ENCODE measurements at regions not wholly inside any gene's neighbourhood (a gene's known extent, or its start where the extent isn't known, plus 50 kb on each side); places are given as distances from the start of the nearest gene placed in this dataset.

DNA sequence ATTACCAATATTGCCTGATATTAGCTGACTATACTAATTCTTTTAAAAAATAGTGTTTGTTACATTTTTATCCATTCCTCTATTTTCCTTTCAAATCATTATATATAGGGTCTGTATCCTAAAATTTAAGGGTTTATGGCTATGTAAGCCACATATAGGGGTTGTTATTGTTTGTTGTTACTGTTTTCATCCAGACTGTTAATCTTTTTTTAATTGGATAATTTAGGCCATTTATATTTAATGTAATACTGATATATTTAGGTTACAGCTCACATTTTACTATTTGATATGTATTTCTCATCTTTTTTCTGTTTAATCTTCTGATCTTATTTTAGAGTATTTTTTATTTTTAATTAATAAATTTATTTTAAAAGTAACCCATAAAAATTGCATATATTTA is 487.1 kb upstream of the SGCG start:
- TF ChIP-seq, protein P1, sequence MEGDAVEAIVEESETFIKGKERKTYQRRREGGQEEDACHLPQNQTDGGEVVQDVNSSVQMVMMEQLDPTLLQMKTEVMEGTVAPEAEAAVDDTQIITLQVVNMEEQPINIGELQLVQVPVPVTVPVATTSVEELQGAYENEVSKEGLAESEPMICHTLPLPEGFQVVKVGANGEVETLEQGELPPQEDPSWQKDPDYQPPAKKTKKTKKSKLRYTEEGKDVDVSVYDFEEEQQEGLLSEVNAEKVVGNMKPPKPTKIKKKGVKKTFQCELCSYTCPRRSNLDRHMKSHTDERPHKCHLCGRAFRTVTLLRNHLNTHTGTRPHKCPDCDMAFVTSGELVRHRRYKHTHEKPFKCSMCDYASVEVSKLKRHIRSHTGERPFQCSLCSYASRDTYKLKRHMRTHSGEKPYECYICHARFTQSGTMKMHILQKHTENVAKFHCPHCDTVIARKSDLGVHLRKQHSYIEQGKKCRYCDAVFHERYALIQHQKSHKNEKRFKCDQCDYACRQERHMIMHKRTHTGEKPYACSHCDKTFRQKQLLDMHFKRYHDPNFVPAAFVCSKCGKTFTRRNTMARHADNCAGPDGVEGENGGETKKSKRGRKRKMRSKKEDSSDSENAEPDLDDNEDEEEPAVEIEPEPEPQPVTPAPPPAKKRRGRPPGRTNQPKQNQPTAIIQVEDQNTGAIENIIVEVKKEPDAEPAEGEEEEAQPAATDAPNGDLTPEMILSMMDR (IDR thresholded peaks at IDR 0.05; ENCODE audit: unreplicated experiment in 3 of 3), result no peak
- peaks cover 22% of the 10 kb centered on the region for H3K4me1 Mint-ChIP-seq
- H3K9me3 Mint-ChIP-seq, result peaks cover 27% of the 10 kb centered on the region
- no peak overlapping the region for H3K27ac Mint-ChIP-seq
- H3K36me3 Mint-ChIP-seq (ENCODE audit: low read depth), result no peaks in the 10 kb centered on the region
- no peak overlapping the region for H3K4me3 Mint-ChIP-seq
- no peaks in the 10 kb centered on the region for H3K27me3 Mint-ChIP-seq (ENCODE audit: low read depth)

DNA sequence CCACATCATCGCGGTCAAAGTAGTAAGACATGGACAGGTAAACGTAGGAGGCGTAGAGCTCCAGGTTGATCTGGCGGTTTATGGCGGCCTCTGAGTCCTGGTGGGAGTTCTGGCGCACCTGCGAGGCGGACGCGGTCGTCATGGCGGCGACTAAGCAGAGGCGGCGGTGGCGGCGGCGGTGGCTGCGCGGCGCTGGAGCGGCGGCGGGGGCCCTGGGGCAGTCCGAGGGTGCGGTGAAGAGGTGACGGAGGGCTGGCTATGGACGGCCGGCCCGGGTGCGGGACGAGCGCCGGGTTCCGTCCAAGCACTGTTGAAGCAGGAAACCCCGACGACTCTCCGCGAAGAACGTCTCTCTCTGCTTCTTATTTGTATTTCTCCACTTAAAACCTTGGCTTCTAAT is 484.3 kb upstream of the SGCG start:
- H3K27me3 Mint-ChIP-seq (ENCODE audit: low read depth), result no peaks in the 10 kb centered on the region
- H3K36me3 Mint-ChIP-seq (ENCODE audit: low read depth), result no peaks in the 10 kb centered on the region
- H3K4me3 Mint-ChIP-seq, result no peak overlapping the region
- peaks cover 18% of the 10 kb centered on the region for H3K4me1 Mint-ChIP-seq
- peaks cover 22% of the 10 kb centered on the region for H3K9me3 Mint-ChIP-seq
- H3K27ac Mint-ChIP-seq, result no peak overlapping the region
- TF ChIP-seq, protein P1 (IDR thresholded peaks at IDR 0.05; ENCODE audit: unreplicated experiment in 3 of 3), result no peak

DNA sequence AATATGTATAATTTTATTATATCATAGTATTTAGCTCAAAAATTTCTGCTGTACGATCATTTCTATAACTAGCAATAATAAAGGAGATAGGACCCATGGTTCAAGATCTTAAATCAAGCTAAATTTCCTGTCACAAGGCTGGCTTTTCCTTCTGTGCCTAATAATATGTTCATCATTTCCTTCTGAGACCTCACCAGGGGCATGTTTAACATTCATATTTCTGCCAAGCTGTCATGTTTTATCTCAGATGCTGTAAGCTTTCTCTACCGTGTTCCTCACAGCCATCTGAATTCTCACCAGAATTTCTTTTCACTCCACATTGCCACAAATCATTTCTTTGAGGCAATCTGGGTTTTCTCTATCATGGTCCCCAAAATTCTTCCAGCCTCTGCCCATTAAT is 482.3 kb upstream of the SGCG start:
- no peaks in the 10 kb centered on the region for H3K36me3 Mint-ChIP-seq (ENCODE audit: low read depth)
- H3K9me3 Mint-ChIP-seq, result peaks cover 15% of the 10 kb centered on the region
- no peak overlapping the region for H3K4me3 Mint-ChIP-seq
- H3K27ac Mint-ChIP-seq, result no peak overlapping the region
- no peaks in the 10 kb centered on the region for H3K27me3 Mint-ChIP-seq (ENCODE audit: low read depth)
- peaks cover 21% of the 10 kb centered on the region for H3K4me1 Mint-ChIP-seq
- TF ChIP-seq, protein P1 (IDR thresholded peaks at IDR 0.05; ENCODE audit: unreplicated experiment in 3 of 3), result no peak

DNA sequence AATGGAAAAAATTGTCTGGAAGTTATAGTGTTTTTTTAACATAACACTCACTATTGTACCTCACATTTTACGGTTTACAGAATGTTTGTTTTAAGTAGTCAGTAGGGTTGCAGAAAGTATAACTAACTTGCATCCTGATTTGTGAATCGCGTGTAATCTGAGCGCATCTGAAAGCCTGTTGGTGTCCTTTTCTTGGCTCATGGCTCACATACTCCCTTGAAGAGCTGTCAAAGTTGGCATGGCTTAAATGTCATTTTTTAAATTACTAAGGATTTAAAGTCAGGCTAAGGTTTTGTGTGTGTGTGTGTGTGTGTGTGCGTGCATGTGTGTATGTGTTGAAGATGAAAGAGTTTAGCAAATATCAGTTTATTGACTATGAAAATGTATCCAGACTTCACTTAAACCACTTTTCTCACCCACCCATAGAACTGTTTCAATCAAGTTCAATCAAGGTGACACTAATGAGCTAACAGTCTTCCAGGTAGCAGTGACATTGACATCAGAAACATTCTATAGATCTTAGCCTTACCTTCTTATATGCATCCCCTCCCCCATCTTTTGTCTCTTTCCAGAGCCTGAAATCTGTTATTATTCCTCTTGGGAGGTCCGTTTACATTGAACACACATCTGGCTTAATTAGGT is 480.4 kb upstream of the SGCG start:
- TF ChIP-seq, protein P1 (IDR thresholded peaks at IDR 0.05; ENCODE audit: unreplicated experiment in 3 of 3), result no peak
- H3K27me3 Mint-ChIP-seq (ENCODE audit: low read depth), result peaks cover 3% of the 10 kb centered on the region
- no peaks in the 10 kb centered on the region for H3K36me3 Mint-ChIP-seq (ENCODE audit: low read depth)
- peaks cover 32% of the 10 kb centered on the region for H3K4me1 Mint-ChIP-seq
- no peak overlapping the region for H3K4me3 Mint-ChIP-seq
- H3K27ac Mint-ChIP-seq, result peak overlapping the region in 1 of 3 experiments; percentile 13
- H3K9me3 Mint-ChIP-seq, result peaks cover 7% of the 10 kb centered on the region

DNA sequence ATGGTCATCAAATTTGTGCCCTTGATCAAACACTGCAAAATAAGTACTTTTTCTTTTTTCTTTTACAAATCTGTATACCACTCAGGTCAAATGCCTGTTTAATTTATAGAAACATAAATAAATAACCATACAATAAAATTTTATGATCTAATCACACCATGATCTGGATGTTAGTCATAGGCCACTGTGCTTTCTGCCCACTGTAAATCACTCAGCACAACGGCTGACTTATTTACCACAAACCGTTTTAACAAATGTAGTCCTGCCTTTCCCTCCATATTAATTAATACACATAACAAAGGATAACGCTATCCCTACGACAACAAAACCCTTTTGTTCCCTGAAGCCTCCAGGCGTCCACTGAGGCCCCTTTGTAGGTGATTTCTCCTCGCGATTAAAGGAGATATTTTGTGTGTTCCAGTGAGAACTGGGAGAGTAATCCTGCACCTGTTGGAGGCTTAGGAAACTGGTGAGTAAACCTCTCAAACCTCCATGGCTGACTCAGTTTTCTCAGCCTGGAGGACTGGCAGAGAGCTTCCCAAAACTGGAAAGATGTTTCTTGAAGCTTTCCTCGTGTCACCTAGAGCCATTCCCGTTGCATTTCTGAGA is 477.1 kb upstream of the SGCG start:
- TF ChIP-seq, protein P1 (IDR thresholded peaks at IDR 0.05; ENCODE audit: unreplicated experiment in 3 of 3), result no peak
- Mint-ChIP-seq H3K9me3 (no peaks in the 10 kb centered on the region), H3K36me3 (ENCODE audit: low read depth) (no peaks in the 10 kb centered on the region), H3K27ac (peak overlapping the region; percentile 32 to 89 (median 67)), H3K4me3 (peak overlapping the region in 1 of 3 experiments; percentile 44), H3K27me3 (ENCODE audit: low read depth) (peaks cover 3% of the 10 kb centered on the region), H3K4me1 (peaks cover 34% of the 10 kb centered on the region)

DNA sequence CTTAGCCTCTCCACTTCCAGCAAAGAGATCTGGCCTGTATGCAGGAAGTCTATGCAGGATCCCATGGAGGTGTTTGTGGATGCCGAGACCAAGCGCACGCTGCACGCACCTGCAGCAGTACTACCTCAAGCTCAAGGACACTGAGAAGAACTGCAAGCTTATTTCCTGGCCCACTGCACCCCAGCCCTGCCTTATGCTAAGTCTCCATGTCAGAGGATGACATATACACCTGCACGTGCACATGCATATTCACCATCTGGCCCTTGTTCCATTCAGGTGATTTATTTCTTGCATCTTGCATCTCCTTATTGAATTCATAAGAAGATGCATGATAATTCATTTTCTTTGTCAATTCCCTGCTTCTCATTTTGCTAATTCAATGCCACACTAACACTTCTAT is 472.8 kb upstream of the SGCG start:
- peaks cover 36% of the 10 kb centered on the region for H3K4me1 Mint-ChIP-seq

More for the DNA sequence above, 472.8 kb upstream of the SGCG start:
- TF ChIP-seq, protein P1 (IDR thresholded peaks at IDR 0.05; ENCODE audit: unreplicated experiment in 3 of 3), result no peak
- Mint-ChIP-seq H3K36me3 (ENCODE audit: low read depth) (no peaks in the 10 kb centered on the region), H3K4me3 (no peak overlapping the region), H3K27ac (no peak overlapping the region), H3K27me3 (ENCODE audit: low read depth) (peaks cover 3% of the 10 kb centered on the region), H3K9me3 (no peaks in the 10 kb centered on the region)

Data from nephron (organoid).